AG04450 (cell line): ENCODE measurements at regions not wholly inside any gene's neighbourhood (a gene's known extent, or its start where the extent isn't known, plus 50 kb on each side); places are given as distances from the start of the nearest gene placed in this dataset.

Experiments used
- CTCF ChIA-PET: fragments of 300-600, 350-600 bp; formaldehyde crosslinking; extraction: SDS; loops from one replicate; lab custom pipeline; 2022; ENCODE audit warnings: antibody characterized with exemption, inconsistent platforms; lab: Charles Lee
- POLR2A ChIA-PET: fragments of 350-600 bp; formaldehyde crosslinking; extraction: SDS; loops from one replicate; lab custom pipeline; 2021; ENCODE audit warnings: antibody characterized with exemption, inconsistent platforms; lab: Yijun Ruan, JAX
- DNase-seq: peaks from one replicate; pipeline ENCODE4 v3.0.0-alpha.2; 2011; ENCODE audit warnings: low read depth, low spot score
- H3K27ac ChIP-seq: one replicate; pipeline ENCODE4 v1.5.1; 2012; ENCODE audit warnings: low read depth, low read length, control low read depth
- H3K27me3 ChIP-seq: one replicate; pipeline ENCODE4 v1.6.0; 2012; ENCODE audit warnings: low read length; ENCODE audit not compliant: control insufficient read depth, insufficient read depth
- H3K4me3 ChIP-seq: 2 replicates; pipeline ENCODE4 v1.5.1; 2011; ENCODE audit warnings: mild to moderate bottlenecking, low read depth, low read length, control low read depth
- H3K9me3 ChIP-seq: 2 replicates; pipeline ENCODE4 v1.5.1; 2012; ENCODE audit warnings: low read length; ENCODE audit not compliant: control insufficient read depth, insufficient read depth
- CTCF ChIP-seq: IDR thresholded peaks from 2 replicates; pipeline ENCODE4 v1.5.1; 2011; ENCODE audit warnings: low read depth, low read length, control low read depth, inconsistent platforms

- ChIA-PET POLR2A (no interaction called here), CTCF (no interaction called here)
- no peaks in the 10 kb centered on the region for H3K9me3 ChIP-seq
- peaks cover 4% of the 10 kb centered on the region for H3K27me3 ChIP-seq
- H3K27ac ChIP-seq: no peak overlapping the region
- no peak overlapping the region for H3K4me3 ChIP-seq
- TF ChIP-seq CTCF: no peak
- DNase-seq: no peak
Observed at GRCh38 chr6:149202952-149203351, 114.6 kb upstream of the TAB2 start.

GRCh38 chr6:149203509-149203908, 114.0 kb upstream of the TAB2 start:
- CTCF ChIA-PET: no interaction called here
- TF ChIP-seq CTCF: no peak
- Histone ChIP-seq H3K27me3 (peaks cover 4% of the 10 kb centered on the region), H3K27ac (no peak overlapping the region), H3K4me3 (no peak overlapping the region), H3K9me3 (no peaks in the 10 kb centered on the region)
- no peak for DNase-seq
- POLR2A ChIA-PET: no interaction called here

DNA sequence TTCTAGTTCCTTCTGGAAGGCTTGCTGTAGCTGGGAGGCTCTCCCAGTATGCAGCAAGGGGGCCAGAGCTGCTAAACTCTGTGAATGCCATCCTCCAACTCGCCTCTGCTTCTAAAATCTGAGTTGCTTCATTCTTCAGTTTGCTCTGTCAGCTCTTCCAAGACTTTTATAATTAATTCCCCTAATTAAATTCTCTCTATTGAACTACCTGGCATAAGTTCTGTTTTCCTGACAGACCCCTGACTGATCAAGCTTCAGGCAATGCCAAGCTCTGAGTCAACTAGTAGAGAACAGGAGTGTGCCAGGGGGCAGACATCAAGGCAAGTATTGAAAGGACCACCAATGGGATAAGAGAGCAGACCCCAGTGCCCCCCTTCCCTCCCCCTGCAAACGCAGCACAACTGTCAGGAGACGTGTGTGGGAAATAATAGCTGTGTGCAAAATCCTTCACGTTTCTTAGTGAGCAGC, 109.3 kb upstream of the TAB2 start:
- H3K9me3 ChIP-seq: no peaks in the 10 kb centered on the region; the same call in 1 of the 2 replicates
- H3K4me3 ChIP-seq: no peak overlapping the region
- H3K27me3 ChIP-seq: peaks cover 4% of the 10 kb centered on the region
- DNase-seq: no peak
- H3K27ac ChIP-seq: no peak overlapping the region
- CTCF ChIA-PET: no interaction called here
- POLR2A ChIA-PET: no interaction called here
- TF ChIP-seq CTCF: no peak

DNA sequence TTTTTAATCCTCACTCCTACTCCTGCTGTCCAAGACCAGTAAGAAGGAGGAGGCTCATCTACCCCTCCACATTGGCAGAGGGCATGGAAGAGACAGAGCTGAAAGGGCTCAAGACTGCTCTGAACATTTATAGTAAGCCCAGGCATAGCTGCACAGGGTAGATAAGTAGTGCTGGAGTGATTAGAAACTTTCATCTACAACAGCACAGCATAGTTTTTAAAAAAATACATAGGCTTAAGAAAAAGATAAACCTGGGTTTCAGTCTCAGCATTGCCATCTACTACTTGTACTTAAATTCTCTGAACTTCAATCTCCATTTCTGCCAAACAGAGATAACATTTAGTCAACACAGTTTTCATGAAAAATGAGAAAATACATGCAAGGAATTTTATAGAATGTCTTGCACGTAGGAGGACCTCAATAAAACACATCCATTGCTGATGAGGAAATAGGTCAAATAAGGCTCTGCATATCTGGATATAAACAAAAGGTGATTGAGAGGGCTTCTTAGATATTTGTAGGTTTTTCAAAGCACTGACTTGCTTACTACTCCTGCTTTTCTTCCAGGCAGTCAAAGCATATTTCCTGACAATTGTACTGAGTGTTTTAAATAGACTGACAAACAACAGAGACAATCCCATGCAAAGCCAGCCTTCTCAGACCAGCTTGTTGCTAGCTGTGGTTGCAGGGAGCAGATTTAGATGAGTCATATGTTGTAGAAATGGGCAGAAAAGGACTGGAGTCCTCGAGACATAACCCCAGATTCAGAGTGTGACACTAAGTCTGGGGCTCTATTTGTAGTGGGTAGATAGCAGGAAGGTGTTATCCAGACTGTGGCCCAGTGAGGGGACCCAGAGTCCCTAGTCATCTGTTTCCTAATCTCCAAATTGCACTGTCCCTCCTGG, 107.4 kb upstream of the TAB2 start:
- no peak overlapping the region for H3K4me3 ChIP-seq
- DNase-seq: no peak
- no peaks in the 10 kb centered on the region; the same call in 1 of the 2 replicates for H3K9me3 ChIP-seq
- peaks cover 4% of the 10 kb centered on the region for H3K27me3 ChIP-seq
- ChIA-PET POLR2A (interaction anchor here (1.6 kb wide), 1 partner anchor 107 kb away, joined by 4 read pairs; the partner anchor contains the start of gene TAB2), CTCF (no interaction called here)
- no peak for TF ChIP-seq CTCF
- no peak overlapping the region for H3K27ac ChIP-seq

- TF ChIP-seq CTCF: no peak
- ChIA-PET CTCF (no interaction called here), POLR2A (interaction anchor here (1.6 kb wide), 1 partner anchor 106 kb away, joined by 4 read pairs; the partner anchor contains the start of gene TAB2)
- H3K27me3 ChIP-seq: peaks cover 4% of the 10 kb centered on the region
- no peak overlapping the region for H3K4me3 ChIP-seq
- H3K27ac ChIP-seq: no peak overlapping the region
- DNase-seq: no peak
- H3K9me3 ChIP-seq: no peaks in the 10 kb centered on the region; the same call in 1 of the 2 replicates
Observed at GRCh38 chr6:149211046-149211571, 106.4 kb upstream of the TAB2 start.
